ENCODE measurements at regions not wholly inside any gene's neighbourhood (a gene's known extent, or its start where the extent isn't known, plus 50 kb on each side); places are given as distances from the start of the nearest gene placed in this dataset.

- Histone ChIP-seq H3K27me3 (no peaks in the 10 kb centered on the region), H3K27ac (no peak overlapping the region), H3K4me1 (no peaks in the 10 kb centered on the region), H3K9me3 (peaks cover 0 to 2% (median 0%) of the 10 kb centered on the region in 4 donors), H3K36me3 (no peaks in the 10 kb centered on the region), H3K4me3 (no peak overlapping the region)
- no peak for DNase-seq
- no peak for TF ChIP-seq CTCF (IDR thresholded peaks at IDR 0.05)
- no peak for TF ChIP-seq POLR2AphosphoS5 (IDR thresholded peaks at IDR 0.05)
- TF ChIP-seq POLR2A (IDR thresholded peaks at IDR 0.05), result no peak
- TF ChIP-seq EP300 (IDR thresholded peaks at IDR 0.05), result no peak
- WGBS, 2 donors, result 87 to 91% methylated on average over 1 of the region's 1 CpG
- intact Hi-C loops (cut with DNase I), result no loop called here
Observed at GRCh38 chr17:68804777-68805520, 150.2 kb downstream of the ABCA8 start.

- Histone ChIP-seq H3K9me3 (peaks cover 0 to 2% (median 0%) of the 10 kb centered on the region in 4 donors), H3K36me3 (no peaks in the 10 kb centered on the region), H3K27ac (no peak overlapping the region), H3K27me3 (no peaks in the 10 kb centered on the region), H3K4me1 (no peaks in the 10 kb centered on the region), H3K4me3 (no peak overlapping the region)
- TF ChIP-seq POLR2AphosphoS5 (IDR thresholded peaks at IDR 0.05) (no peak), POLR2A (IDR thresholded peaks at IDR 0.05) (no peak), EP300 (IDR thresholded peaks at IDR 0.05) (no peak), CTCF (IDR thresholded peaks at IDR 0.05) (no peak)
- 60 to 79% methylated on average over 4 of the region's 4 CpGs for WGBS, 2 donors
- intact Hi-C loops (cut with DNase I), result no loop called here
- DNase-seq, result no peak
Observed at GRCh38 chr17:68803164-68803929, 151.8 kb downstream of the ABCA8 start.

GRCh38 chr17:68801335-68802247 is 153.6 kb downstream of the ABCA8 start:
- DNase-seq, result no peak
- Histone ChIP-seq H3K9me3 (peaks cover 0 to 2% (median 0%) of the 10 kb centered on the region in 4 donors), H3K4me1 (no peaks in the 10 kb centered on the region), H3K27ac (no peak overlapping the region), H3K36me3 (no peaks in the 10 kb centered on the region), H3K27me3 (no peaks in the 10 kb centered on the region), H3K4me3 (no peak overlapping the region)
- intact Hi-C loops (cut with DNase I), result no loop called here
- no peak for TF ChIP-seq CTCF (IDR thresholded peaks at IDR 0.05)
- no peak for TF ChIP-seq POLR2AphosphoS5 (IDR thresholded peaks at IDR 0.05)
- no peak for TF ChIP-seq POLR2A (IDR thresholded peaks at IDR 0.05)
- no peak for TF ChIP-seq EP300 (IDR thresholded peaks at IDR 0.05)
- WGBS, 2 donors, result 88 to 91% methylated on average over 9 of the region's 9 CpGs

DNA sequence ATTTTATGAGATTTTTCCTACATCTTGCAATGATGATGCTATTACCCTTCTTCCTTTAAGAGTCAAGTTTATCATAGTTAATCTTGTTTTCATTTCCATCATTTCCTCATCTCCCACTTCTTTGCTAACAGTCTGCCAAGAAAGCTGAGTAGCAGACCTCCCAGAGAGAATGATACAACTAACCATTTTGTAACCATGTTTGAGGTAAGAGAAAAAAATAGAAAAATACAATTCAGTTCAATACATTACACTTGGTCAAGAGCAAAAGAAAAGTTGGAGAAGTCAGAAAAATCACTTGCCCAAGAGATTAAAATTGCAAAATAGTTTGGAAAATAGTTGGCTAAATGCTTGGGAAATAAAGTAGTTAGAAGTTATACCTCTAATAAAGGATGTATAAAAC is 154.4 kb downstream of the ABCA8 start:
- Histone ChIP-seq H3K4me1 (no peaks in the 10 kb centered on the region), H3K27me3 (no peaks in the 10 kb centered on the region), H3K27ac (no peak overlapping the region), H3K4me3 (no peak overlapping the region), H3K36me3 (no peaks in the 10 kb centered on the region), H3K9me3 (peaks cover 0 to 2% (median 0%) of the 10 kb centered on the region in 4 donors)
- intact Hi-C loops (cut with DNase I), result no loop called here
- no peak for DNase-seq
- no peak for TF ChIP-seq POLR2A (IDR thresholded peaks at IDR 0.05)

Measured in sigmoid colon (tissue), 6 donors.